ENCODE measurements at regions not wholly inside any gene's neighbourhood (a gene's known extent, or its start where the extent isn't known, plus 50 kb on each side); places are given as distances from the start of the nearest gene placed in this dataset.

GRCh38 chr1:36743286-36744005 is 260.7 kb upstream of the CSF3R start:
- no peak for DNase-seq

DNA sequence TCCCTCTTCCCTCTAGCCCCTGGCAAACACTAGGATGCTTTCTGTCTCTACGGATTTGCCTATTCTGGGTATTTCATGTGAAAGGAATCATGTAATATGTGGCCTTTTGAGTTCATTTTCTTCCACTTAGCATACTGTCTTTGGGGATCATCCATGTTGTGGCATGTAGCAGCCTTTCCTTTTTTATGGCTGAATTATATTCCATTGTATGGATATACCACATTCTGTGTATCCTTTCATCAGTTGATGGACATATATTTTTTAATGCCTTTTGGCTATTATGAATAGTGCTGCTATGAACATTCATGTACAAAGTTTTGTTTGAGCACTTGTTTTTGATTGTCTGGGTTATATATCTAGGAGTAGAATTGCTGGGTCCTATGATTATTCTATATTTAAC is 258.4 kb upstream of the CSF3R start:
- no peak for DNase-seq

DNA sequence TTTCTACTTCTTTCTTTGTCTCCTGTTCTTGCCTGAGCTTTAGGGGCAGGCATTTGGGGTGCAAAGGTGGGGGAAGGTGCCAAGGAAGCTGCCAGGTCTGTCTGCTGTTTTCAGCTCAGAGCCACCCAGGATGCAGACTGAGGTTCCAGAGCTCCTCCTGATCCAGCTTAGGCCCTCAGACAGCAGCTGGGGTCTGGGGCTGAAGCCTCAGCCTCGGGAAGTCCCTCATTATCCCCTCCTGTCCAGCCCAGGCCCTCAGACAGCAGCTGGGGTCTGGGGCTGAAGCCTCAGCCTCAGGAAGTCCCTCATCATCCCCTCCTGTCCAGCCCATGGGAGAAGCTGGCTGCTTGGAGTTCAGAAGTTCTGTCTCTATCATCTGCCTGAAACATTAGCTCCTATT is 257.7 kb upstream of the CSF3R start:
- no peak for DNase-seq

DNA sequence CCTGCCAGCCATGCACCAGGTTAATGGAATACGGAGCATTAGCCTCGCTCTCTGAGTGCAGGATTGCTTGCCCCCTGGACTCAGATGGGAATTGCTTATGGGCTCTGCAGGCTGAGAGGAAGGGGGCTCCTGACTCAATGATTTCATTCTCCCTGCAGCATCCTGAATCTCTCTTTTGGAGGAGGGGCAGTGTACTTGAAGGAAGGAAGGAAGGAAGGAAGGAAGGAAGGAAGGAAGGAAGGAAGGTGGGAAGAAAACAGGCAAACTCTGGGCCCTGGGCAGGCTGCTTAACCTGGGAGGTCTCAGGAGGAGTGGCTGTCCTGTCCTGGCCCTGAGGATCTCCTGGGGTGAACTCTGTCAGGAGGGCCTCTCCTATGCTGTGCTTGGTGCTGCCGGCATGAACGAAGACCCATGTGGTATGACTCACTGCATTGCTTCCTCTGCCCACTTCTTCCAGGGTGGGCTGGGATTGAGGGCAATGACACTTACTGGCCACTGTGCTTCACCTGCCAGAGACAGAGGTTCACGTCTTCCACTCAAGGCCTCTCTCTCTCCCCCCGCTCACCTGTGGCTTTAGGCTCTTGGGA is 257.1 kb upstream of the CSF3R start:
- DNase-seq: no peak

GRCh38 chr1:36738245-36738644 is 255.5 kb upstream of the CSF3R start:
- no peak for DNase-seq

DNA sequence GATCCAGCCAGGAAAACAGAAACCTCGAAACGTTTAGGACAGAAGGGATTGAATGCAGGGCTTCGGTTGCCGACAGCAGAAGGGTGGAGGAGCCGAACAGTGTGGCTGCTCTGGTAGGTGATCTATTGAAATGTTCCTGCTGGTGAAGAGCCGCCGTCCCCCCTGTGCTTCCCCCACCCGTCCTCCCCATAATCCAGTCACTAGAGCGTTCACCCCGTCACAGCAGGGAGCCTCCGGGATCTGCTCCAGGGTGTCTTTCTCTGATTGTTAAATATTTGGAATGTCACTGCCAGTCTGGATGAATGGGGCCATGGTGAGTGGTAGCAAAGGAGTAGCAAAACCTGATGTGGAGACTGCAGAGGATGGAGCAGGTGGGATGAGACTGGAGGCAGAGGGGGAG is 255.1 kb upstream of the CSF3R start:
- DNase-seq: no peak

- no peak for DNase-seq
These were observed 254.4 kb upstream of the CSF3R start for GRCh38 chr1:36737038-36737555.

GRCh38 chr1:36735939-36736730 is 253.4 kb upstream of the CSF3R start:
- no peak for DNase-seq

DNA sequence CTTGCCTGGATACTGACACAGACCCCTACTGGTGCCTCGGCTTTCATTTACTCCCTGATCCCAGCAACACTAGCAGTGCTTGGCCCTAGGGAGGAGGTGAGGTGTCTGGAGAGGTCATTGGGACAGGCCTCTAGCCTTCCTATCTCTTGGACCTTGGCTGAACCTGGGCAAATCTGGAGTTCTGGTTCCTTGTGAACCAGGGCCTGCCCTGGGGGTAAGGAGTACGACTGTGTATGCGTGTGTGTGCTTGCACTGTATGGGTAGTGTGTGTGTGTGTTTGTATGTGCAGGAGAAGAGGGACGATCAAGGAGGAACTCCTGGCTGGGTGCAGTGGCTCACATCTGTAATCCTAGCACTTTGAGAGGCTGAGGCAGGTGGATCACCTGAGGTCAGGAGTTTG is 252.7 kb upstream of the CSF3R start:
- no peak for DNase-seq

DNA sequence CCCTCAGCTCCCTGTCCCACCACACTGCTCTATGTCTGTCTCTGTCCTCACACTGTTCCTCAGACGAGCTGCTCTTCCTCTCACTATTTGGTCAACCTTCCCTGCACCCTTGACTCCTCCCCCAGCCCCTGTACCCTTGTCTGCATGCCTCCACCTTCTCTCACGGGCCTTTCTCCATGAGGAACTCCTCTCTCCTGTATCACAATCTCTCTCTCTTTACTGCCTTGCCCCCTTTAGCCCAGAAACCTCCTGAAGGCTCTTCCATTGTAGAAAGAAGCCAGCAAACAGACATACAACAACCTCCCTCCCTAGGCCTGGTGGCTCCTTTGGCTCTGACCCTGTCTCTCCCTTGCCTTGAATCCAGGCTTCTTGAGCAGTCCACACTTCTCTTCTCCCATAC is 251.6 kb upstream of the CSF3R start:
- DNase-seq: no peak

- no peak for DNase-seq
These were observed 251.0 kb upstream of the CSF3R start for GRCh38 chr1:36733748-36734147.

DNA sequence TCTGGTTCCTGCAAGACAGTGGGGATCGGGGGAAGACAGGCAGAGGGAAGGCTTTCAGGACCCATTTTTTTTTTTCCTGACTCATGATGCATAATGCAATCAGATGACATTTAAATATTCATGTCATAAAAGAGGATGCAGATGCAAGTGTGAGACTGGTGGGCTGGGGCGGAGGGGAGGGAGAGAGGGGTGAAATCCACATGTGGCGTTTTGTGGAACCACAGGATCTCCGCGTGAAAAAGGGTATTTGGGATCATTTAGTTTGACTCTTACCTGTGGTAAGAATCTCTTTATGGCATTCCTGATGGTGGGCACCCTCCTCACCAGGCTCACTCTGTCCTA is 249.3 kb upstream of the CSF3R start:
- no peak for DNase-seq

GRCh38 chr1:36731226-36732014 is 248.7 kb upstream of the CSF3R start:
- no peak for DNase-seq

DNA sequence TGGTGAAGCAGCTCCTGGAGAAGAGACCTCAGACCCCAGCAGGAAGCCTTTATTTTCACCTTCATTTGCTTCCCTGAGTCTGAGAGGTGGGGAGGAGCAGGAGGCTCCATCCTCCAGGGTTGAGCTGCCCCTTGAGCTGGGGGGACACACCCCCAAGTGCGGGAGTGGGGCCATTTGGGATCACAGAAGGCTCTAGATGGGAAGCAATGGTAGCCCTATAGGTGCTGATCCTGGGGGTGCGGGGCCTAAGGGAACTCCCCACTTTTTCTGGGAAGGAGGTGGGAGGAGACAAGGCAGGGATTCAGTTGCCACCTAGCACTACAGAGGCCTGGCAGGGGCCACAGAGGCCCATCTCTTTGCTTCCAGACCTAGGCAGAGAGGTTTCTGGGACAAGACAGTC is 247.9 kb upstream of the CSF3R start:
- DNase-seq: no peak

- DNase-seq: no peak
These were observed 247.2 kb upstream of the CSF3R start for GRCh38 chr1:36729716-36730510.

- no peak for DNase-seq
These were observed 246.6 kb upstream of the CSF3R start for GRCh38 chr1:36729289-36729688.

DNA sequence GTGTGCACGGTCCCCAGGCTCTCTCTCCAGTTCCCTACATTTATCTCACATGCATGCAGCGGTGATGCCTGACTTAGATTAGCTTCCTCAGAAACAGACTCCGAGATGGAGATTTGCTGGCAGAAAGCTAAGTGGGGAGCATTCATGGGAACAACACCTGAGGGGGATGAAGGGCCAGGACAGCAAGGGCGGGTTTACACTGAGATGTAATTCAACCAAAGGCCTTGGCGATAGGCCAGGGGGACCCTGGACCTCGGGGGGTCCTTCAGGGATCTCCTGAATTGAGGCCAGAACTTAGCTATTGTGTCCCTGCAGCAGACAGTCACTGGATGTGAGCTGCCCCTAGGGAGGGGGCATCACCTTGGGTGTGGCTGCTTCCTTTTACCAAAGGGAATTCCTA is 246.1 kb upstream of the CSF3R start:
- DNase-seq: no peak

DNA sequence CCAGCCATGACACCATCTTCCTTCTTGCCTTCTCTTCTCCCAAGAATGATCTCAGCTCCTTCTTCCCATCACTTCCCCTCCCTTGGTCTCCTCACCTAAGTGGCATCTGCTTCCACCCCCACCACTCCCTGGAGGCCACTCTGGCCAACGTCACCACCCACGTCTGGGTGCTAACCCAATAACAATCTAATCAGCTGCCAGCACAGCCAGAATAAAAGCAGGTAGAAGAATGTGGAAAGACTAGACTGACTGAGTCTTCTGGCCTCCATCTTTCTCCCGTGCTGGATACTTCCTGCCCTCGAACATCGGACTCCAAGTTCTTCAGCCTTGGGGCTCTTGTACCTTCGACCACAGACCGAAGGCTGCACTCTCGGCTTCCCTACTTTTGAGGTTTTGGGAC is 245.3 kb upstream of the CSF3R start:
- no peak for DNase-seq

- DNase-seq: no peak
These were observed 242.4 kb upstream of the CSF3R start for GRCh38 chr1:36725151-36725550.

GRCh38 chr1:36723813-36724212 is 241.1 kb upstream of the CSF3R start:
- DNase-seq: no peak

GRCh38 chr1:36722871-36723270 is 240.2 kb upstream of the CSF3R start:
- DNase-seq: no peak

DNA sequence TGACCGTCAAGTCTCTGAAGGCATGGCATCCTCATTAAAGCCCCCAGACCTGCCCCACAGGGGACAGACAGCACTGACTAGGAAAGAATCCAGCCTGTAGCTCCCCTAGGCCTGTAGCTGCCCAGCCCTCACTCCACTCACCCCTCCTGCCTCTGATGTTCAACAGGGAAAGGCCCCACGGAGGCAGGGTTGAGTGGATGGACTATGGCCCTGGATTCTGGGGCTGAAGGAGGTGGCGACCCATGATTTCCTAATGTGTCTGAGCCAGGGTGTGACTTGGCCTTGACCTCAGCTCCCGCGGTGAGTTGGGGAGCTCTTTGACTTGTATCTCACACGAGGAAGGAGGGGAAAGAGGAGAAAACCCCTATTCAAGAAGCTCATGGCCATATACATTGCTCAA is 238.5 kb upstream of the CSF3R start:
- DNase-seq: no peak

DNA sequence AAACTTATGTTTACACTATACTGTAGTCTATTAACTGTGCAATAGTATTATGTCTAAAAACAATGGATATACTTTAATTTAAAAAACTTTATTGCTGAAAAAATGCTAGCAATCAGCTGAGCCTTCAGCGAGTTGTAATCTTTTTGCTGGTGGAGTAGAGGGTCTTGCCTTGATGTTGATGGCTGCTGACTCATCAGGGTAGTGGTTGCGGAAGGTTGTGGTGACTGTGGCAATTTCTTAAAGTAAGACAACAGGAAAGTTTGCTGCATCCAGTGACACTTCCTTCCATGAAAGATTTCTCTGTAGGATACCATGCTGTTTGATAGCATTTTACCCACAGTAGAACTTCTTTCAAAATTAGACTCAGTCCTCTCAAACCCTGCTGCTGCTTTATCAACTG is 234.7 kb upstream of the CSF3R start:
- no peak for DNase-seq
